GM12874 (cell line): ENCODE measurements at regions not wholly inside any gene's neighbourhood (a gene's known extent, or its start where the extent isn't known, plus 50 kb on each side); places are given as distances from the start of the nearest gene placed in this dataset.

Source experiments
- CTCF ChIP-seq: IDR thresholded peaks from 2 replicates; pipeline ENCODE4 v1.5.1; 2011; ENCODE audit warnings: low read depth, mild to moderate bottlenecking, control low read depth, low read length, moderate library complexity; ENCODE audit not compliant: insufficient read depth

- no peak for TF ChIP-seq CTCF
Observed at GRCh38 chr4:53959343-53960120, 104.9 kb downstream of the CHIC2 start.

GRCh38 chr4:53956454-53956853 lies 108.0 kb downstream of the CHIC2 start:
- no peak for TF ChIP-seq CTCF

GRCh38 chr4:53956053-53956452 lies 108.4 kb downstream of the CHIC2 start:
- TF ChIP-seq CTCF, result no peak

- TF ChIP-seq CTCF, result no peak
Observed at GRCh38 chr4:53951414-53951813, 113.0 kb downstream of the CHIC2 start.

- no peak for TF ChIP-seq CTCF
Observed at GRCh38 chr4:53943345-53944085, 120.9 kb downstream of the CHIC2 start.

- no peak for TF ChIP-seq CTCF
Observed at GRCh38 chr4:53942712-53943111, 121.7 kb downstream of the CHIC2 start.

GRCh38 chr4:53941331-53941730 lies 123.1 kb downstream of the CHIC2 start:
- TF ChIP-seq CTCF, result no peak
